ENCODE measurements at regions not wholly inside any gene's neighbourhood (a gene's known extent, or its start where the extent isn't known, plus 50 kb on each side); places are given as distances from the start of the nearest gene placed in this dataset.

DNA sequence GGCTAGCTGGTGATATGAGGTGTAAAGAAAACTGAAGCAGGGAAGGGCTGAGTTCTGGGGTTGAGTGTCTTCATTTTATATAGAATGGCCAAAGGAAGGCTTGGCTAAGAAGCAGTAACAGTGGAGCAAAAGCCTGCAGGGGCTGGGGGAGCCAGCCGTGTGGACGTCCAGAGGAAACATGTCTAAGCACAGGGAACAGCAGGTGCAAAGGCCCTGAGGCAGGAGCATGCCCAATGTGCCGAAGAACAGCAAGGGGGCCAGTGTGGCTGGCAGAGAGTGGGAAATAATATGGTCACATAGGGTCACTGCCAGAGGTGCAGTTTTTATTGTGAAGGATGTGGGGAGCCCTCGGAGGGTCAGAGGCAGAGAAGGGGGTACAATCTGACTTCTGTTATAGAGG is 60.5 kb upstream of the KCNG1 start:
- ChIA-PET POLR2A (no interaction called here), CTCF (interaction anchor here (1.3 kb wide), 1 partner anchor 17 kb away, joined by 3 read pairs; no protein-coding TSS in a partner anchor)
- no peak for TF ChIP-seq EZH2 (IDR thresholded peaks at IDR 0.05; ENCODE audit: borderline replicate concordance, insufficient read depth, low read depth, low read length, poor library complexity, severe bottlenecking)
- TF ChIP-seq, protein P1, sequence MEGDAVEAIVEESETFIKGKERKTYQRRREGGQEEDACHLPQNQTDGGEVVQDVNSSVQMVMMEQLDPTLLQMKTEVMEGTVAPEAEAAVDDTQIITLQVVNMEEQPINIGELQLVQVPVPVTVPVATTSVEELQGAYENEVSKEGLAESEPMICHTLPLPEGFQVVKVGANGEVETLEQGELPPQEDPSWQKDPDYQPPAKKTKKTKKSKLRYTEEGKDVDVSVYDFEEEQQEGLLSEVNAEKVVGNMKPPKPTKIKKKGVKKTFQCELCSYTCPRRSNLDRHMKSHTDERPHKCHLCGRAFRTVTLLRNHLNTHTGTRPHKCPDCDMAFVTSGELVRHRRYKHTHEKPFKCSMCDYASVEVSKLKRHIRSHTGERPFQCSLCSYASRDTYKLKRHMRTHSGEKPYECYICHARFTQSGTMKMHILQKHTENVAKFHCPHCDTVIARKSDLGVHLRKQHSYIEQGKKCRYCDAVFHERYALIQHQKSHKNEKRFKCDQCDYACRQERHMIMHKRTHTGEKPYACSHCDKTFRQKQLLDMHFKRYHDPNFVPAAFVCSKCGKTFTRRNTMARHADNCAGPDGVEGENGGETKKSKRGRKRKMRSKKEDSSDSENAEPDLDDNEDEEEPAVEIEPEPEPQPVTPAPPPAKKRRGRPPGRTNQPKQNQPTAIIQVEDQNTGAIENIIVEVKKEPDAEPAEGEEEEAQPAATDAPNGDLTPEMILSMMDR (IDR thresholded peaks at IDR 0.05), result no peak
- Histone ChIP-seq H4K20me1 (ENCODE audit: control insufficient read depth, insufficient read depth, low read length, poor library complexity, severe bottlenecking) (no peaks in the 10 kb centered on the region), H3K36me3 (replicated peaks in 1 of 2; ENCODE audit: control extremely low read depth in 1 of 2, control insufficient read depth in 1 of 2, extremely low read depth in 1 of 2, insufficient read depth in 2 of 2, low read length in 1 of 2) (no peaks in the 10 kb centered on the region), H2AFZ (ENCODE audit: insufficient read depth, low read depth, low read length, poor library complexity, severe bottlenecking) (no peak overlapping the region), H3K9ac (ENCODE audit: low read length) (no peak overlapping the region), H3K4me3 (ENCODE audit: control extremely low read depth in 1 of 5, extremely low read depth in 1 of 5, insufficient read depth in 1 of 5, low read depth in 2 of 5, low read length in 4 of 5) (no peak overlapping the region), H3K79me2 (ENCODE audit: control insufficient read depth, insufficient read depth, low read length) (no peaks in the 10 kb centered on the region), H3K27ac (ENCODE audit: low read length in 2 of 2) (no peak overlapping the region), H3K27me3 (replicated peaks in 1 of 4; ENCODE audit: control extremely low read depth in 1 of 4, control insufficient read depth in 3 of 4, insufficient read depth in 4 of 4, low read length in 3 of 4) (peaks cover 0 to 17% (median 4%) of the 10 kb centered on the region in 4 experiments), H3K4me1 (ENCODE audit: control insufficient read depth in 2 of 2, insufficient read depth in 2 of 2, low read length in 2 of 2) (peaks cover 3 to 8% of the 10 kb centered on the region in 2 donors), H3K9me3 (ENCODE audit: control extremely low read depth in 1 of 3, control insufficient read depth in 2 of 3, insufficient read depth in 1 of 3, low read length in 2 of 3) (peaks cover 0 to 4% (median 0%) of the 10 kb centered on the region in 3 donors), H3K4me2 (replicated peaks; ENCODE audit: low read depth, low read length, poor library complexity, severe bottlenecking) (no peak overlapping the region)
- WGBS (ENCODE audit: insufficient coverage), result 83% methylated on average over 4 of the region's 4 CpGs
- no peak for ATAC-seq (ENCODE audit: low read depth)
- peaks cover 26% of the 10 kb centered on the region for H3K27me3 Mint-ChIP-seq
- peaks cover 12% of the 10 kb centered on the region for H3K4me1 Mint-ChIP-seq
- no peak overlapping the region for H3K4me3 Mint-ChIP-seq
- H3K9me3 Mint-ChIP-seq (ENCODE audit: insufficient read depth), result no peaks in the 10 kb centered on the region
- no peak for DNase-seq
- intact Hi-C loops (cut with micrococcal nuclease), result no loop called here
- H3K27ac Mint-ChIP-seq, result no peak overlapping the region

DNA sequence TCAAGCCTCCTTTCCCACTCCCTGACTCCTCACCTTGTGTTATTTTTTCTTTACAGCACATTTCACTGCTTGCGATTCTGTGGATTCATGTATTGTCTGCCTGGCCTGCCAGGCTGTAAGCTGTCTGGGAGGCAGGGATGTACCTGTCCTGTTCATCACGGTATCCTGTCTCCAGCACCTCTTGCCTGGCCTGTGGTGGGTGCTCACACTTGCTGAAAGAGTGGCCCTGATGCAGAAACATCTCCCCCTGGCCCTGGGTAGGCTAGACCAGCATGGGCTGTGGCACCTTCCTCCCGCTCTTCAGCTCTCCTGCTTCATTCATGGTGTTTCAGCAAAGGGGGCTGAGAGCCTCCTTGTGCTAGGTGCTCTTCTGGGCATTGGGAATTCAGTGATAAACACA is 60.1 kb upstream of the KCNG1 start:
- no peak overlapping the region for H3K27ac Mint-ChIP-seq
- peaks cover 0 to 17% (median 4%) of the 10 kb centered on the region in 4 experiments for H3K27me3 ChIP-seq (replicated peaks in 1 of 4; ENCODE audit: control extremely low read depth in 1 of 4, control insufficient read depth in 3 of 4, insufficient read depth in 4 of 4, low read length in 3 of 4)
- peaks cover 7 to 13% of the 10 kb centered on the region in 2 donors for H3K4me1 ChIP-seq (ENCODE audit: control insufficient read depth in 2 of 2, insufficient read depth in 2 of 2, low read length in 2 of 2)
- intact Hi-C loops (cut with micrococcal nuclease), result no loop called here
- H2AFZ ChIP-seq (ENCODE audit: insufficient read depth, low read depth, low read length, poor library complexity, severe bottlenecking), result no peak overlapping the region
- no peaks in the 10 kb centered on the region for H3K9me3 Mint-ChIP-seq (ENCODE audit: insufficient read depth)
- no peak overlapping the region for H3K27ac ChIP-seq (ENCODE audit: low read length in 2 of 2)
- H3K4me3 ChIP-seq (ENCODE audit: control extremely low read depth in 1 of 5, extremely low read depth in 1 of 5, insufficient read depth in 1 of 5, low read depth in 2 of 5, low read length in 4 of 5), result no peak overlapping the region
- H3K4me3 Mint-ChIP-seq, result no peak overlapping the region
- TF ChIP-seq EZH2 (IDR thresholded peaks at IDR 0.05; ENCODE audit: borderline replicate concordance, insufficient read depth, low read depth, low read length, poor library complexity, severe bottlenecking), result no peak
- TF ChIP-seq, protein P1 (IDR thresholded peaks at IDR 0.05), result no peak
- H3K4me2 ChIP-seq (replicated peaks; ENCODE audit: low read depth, low read length, poor library complexity, severe bottlenecking), result no peak overlapping the region
- peaks cover 17% of the 10 kb centered on the region for H3K4me1 Mint-ChIP-seq
- CTCF ChIA-PET, result interaction anchor here (1.3 kb wide), 1 partner anchor 17 kb away, joined by 3 read pairs; no protein-coding TSS in a partner anchor
- no peaks in the 10 kb centered on the region for H3K79me2 ChIP-seq (ENCODE audit: control insufficient read depth, insufficient read depth, low read length)
- H3K9ac ChIP-seq (ENCODE audit: low read length), result no peak overlapping the region
- H3K27me3 Mint-ChIP-seq, result peaks cover 26% of the 10 kb centered on the region
- H3K9me3 ChIP-seq (ENCODE audit: control extremely low read depth in 1 of 3, control insufficient read depth in 2 of 3, insufficient read depth in 1 of 3, low read length in 2 of 3), result peaks cover 0 to 4% (median 0%) of the 10 kb centered on the region in 3 donors
- no peaks in the 10 kb centered on the region for H3K36me3 ChIP-seq (replicated peaks in 1 of 2; ENCODE audit: control extremely low read depth in 1 of 2, control insufficient read depth in 1 of 2, extremely low read depth in 1 of 2, insufficient read depth in 2 of 2, low read length in 1 of 2)
- POLR2A ChIA-PET, result no interaction called here
- DNase-seq (no peak), ATAC-seq (ENCODE audit: low read depth) (no peak)
- 87% methylated on average over 3 of the region's 3 CpGs for WGBS (ENCODE audit: insufficient coverage)
- H4K20me1 ChIP-seq (ENCODE audit: control insufficient read depth, insufficient read depth, low read length, poor library complexity, severe bottlenecking), result no peaks in the 10 kb centered on the region
